Suprapubic skin (tissue), 4 donors: ENCODE measurements at regions not wholly inside any gene's neighbourhood (a gene's known extent, or its start where the extent isn't known, plus 50 kb on each side); places are given as distances from the start of the nearest gene placed in this dataset.

Source experiments
- DNase-seq, 2 donors: peaks; one replicate each; pipeline ENCODE4 v3.0.0-alpha.2; 2019; ENCODE audit warnings: low spot score in 2 of 2
- H3K27ac ChIP-seq: fragments of 200-600 bp; sonication (generic); one replicate; pipeline ENCODE4 v1.5.1; 2019
- H3K27me3 ChIP-seq: fragments of 200-600 bp; sonication (generic); one replicate; pipeline ENCODE4 v1.5.1; 2019
- H3K36me3 ChIP-seq: fragments of 200-600 bp; sonication (generic); one replicate; pipeline ENCODE4 v1.5.1; 2019
- H3K4me1 ChIP-seq: fragments of 200-600 bp; sonication (generic); one replicate; pipeline ENCODE4 v1.5.1; 2019
- H3K4me3 ChIP-seq: fragments of 200-600 bp; sonication (generic); one replicate; pipeline ENCODE4 v1.5.1; 2019; ENCODE audit warnings: mild to moderate bottlenecking
- H3K9me3 ChIP-seq: fragments of 200-600 bp; sonication (generic); one replicate; pipeline ENCODE4 v1.5.1; 2019
- CTCF ChIP-seq, 2 donors: fragments of 200-600 bp in 1 of 2; fragments of 450-650 bp in 1 of 2; sonication (generic) in 1 of 2; IDR thresholded peaks; one replicate each; pipeline ENCODE4 v1.5.1; 2016 to 2019; ENCODE audit warnings: antibody characterized with exemption in 2 of 2, mild to moderate bottlenecking in 1 of 2, moderate library complexity in 1 of 2
- EP300 ChIP-seq: sonication (generic); formaldehyde crosslinking; IDR thresholded peaks from one replicate; pipeline ENCODE4 v1.6.1; 2017; ENCODE audit warnings: antibody characterized with exemption
- POLR2A ChIP-seq, 2 donors: fragments of 450-650 bp; IDR thresholded peaks; one replicate each; pipeline ENCODE4 v1.6.1; 2017; ENCODE audit warnings: antibody characterized with exemption in 2 of 2, mild to moderate bottlenecking in 2 of 2, moderate library complexity in 2 of 2
- POLR2AphosphoS5 ChIP-seq, 3 donors: sonication (generic); formaldehyde crosslinking; IDR thresholded peaks; one replicate each; pipeline ENCODE4 v1.6.1; 2017; ENCODE audit warnings: antibody characterized with exemption in 3 of 3
- WGBS: methylation state at CpG from one replicate; pipeline ENCODE4 v1.1.5; 2018; 5-methylcytosine and 5-hydroxymethylcytosine counted together

- WGBS: 90% methylated on average over 3 of the region's 3 CpGs
- H3K27ac ChIP-seq: no peak overlapping the region
- H3K4me1 ChIP-seq: no peaks in the 10 kb centered on the region
- H3K36me3 ChIP-seq: no peaks in the 10 kb centered on the region
- TF ChIP-seq CTCF (IDR thresholded peaks at IDR 0.05) (no peak), POLR2A (IDR thresholded peaks at IDR 0.05) (no peak), POLR2AphosphoS5 (IDR thresholded peaks at IDR 0.05) (no peak), EP300 (no peak)
- H3K27me3 ChIP-seq: no peaks in the 10 kb centered on the region
- no peak for DNase-seq
- no peak overlapping the region for H3K4me3 ChIP-seq
- no peaks in the 10 kb centered on the region for H3K9me3 ChIP-seq
These were observed 120.6 kb upstream of the NXT1 start for GRCh38 chr20:23229989-23230388.

GRCh38 chr20:23228912-23229311 lies 121.7 kb upstream of the NXT1 start:
- 53% methylated on average over 3 of the region's 3 CpGs for WGBS
- Histone ChIP-seq H3K36me3 (no peaks in the 10 kb centered on the region), H3K9me3 (no peaks in the 10 kb centered on the region), H3K4me1 (no peaks in the 10 kb centered on the region), H3K27ac (no peak overlapping the region), H3K27me3 (no peaks in the 10 kb centered on the region), H3K4me3 (no peak overlapping the region)
- no peak for TF ChIP-seq POLR2AphosphoS5 (IDR thresholded peaks at IDR 0.05)
- TF ChIP-seq POLR2A (IDR thresholded peaks at IDR 0.05): no peak
- no peak for TF ChIP-seq EP300
- no peak for TF ChIP-seq CTCF (IDR thresholded peaks at IDR 0.05)
- DNase-seq: no peak

- DNase-seq: no peak
- WGBS: 90% methylated on average over 7 of the region's 7 CpGs
- Histone ChIP-seq H3K4me3 (no peak overlapping the region), H3K36me3 (no peaks in the 10 kb centered on the region), H3K27ac (no peak overlapping the region), H3K9me3 (no peaks in the 10 kb centered on the region), H3K27me3 (no peaks in the 10 kb centered on the region), H3K4me1 (no peaks in the 10 kb centered on the region)
- TF ChIP-seq POLR2AphosphoS5 (IDR thresholded peaks at IDR 0.05): no peak
- TF ChIP-seq CTCF (IDR thresholded peaks at IDR 0.05): no peak
- TF ChIP-seq EP300: no peak
- TF ChIP-seq POLR2A (IDR thresholded peaks at IDR 0.05): no peak
These were observed 122.6 kb upstream of the NXT1 start for GRCh38 chr20:23227976-23228375.

GRCh38 chr20:23227274-23227673 lies 123.3 kb upstream of the NXT1 start:
- Histone ChIP-seq H3K27me3 (no peaks in the 10 kb centered on the region), H3K9me3 (no peaks in the 10 kb centered on the region), H3K4me3 (no peak overlapping the region), H3K36me3 (no peaks in the 10 kb centered on the region), H3K4me1 (no peaks in the 10 kb centered on the region), H3K27ac (no peak overlapping the region)
- no peak for TF ChIP-seq CTCF (IDR thresholded peaks at IDR 0.05)
- no peak for TF ChIP-seq POLR2A (IDR thresholded peaks at IDR 0.05)
- TF ChIP-seq EP300: no peak
- TF ChIP-seq POLR2AphosphoS5 (IDR thresholded peaks at IDR 0.05): no peak
- no peak for DNase-seq
- WGBS: 85% methylated on average over 3 of the region's 4 CpGs

- no peak overlapping the region for H3K27ac ChIP-seq
- no peak overlapping the region for H3K4me3 ChIP-seq
- H3K36me3 ChIP-seq: no peaks in the 10 kb centered on the region
- H3K9me3 ChIP-seq: no peaks in the 10 kb centered on the region
- no peak for DNase-seq
- WGBS: 69% methylated on average over 2 of the region's 2 CpGs
- no peaks in the 10 kb centered on the region for H3K27me3 ChIP-seq
- no peaks in the 10 kb centered on the region for H3K4me1 ChIP-seq
- TF ChIP-seq POLR2AphosphoS5 (IDR thresholded peaks at IDR 0.05): no peak
- no peak for TF ChIP-seq CTCF (IDR thresholded peaks at IDR 0.05)
- TF ChIP-seq POLR2A (IDR thresholded peaks at IDR 0.05): no peak
- TF ChIP-seq EP300: no peak
These were observed 123.9 kb upstream of the NXT1 start for GRCh38 chr20:23226612-23227265.
